GM23338 (cell line): ENCODE measurements at regions not wholly inside any gene's neighbourhood (a gene's known extent, or its start where the extent isn't known, plus 50 kb on each side); places are given as distances from the start of the nearest gene placed in this dataset.

Experiments
- CREB1 ChIP-seq: fragments of 250-450 bp; sonication (Bioruptor Pico); IDR thresholded peaks from 2 replicates; pipeline ENCODE4 v1.5.0; 2020; ENCODE audit warnings: low read depth, mild to moderate bottlenecking, moderate library complexity
- EZH2 ChIP-seq: fragments of 200-600 bp; sonication (generic); IDR thresholded peaks from one replicate; pipeline ENCODE4 v1.8.0; 2017; ENCODE audit warnings: antibody characterized with exemption, mild to moderate bottlenecking, low read depth; ENCODE audit not compliant: unreplicated experiment
- EZH2phosphoT487 ChIP-seq: fragments of 200-600 bp; sonication (generic); IDR thresholded peaks from one replicate; pipeline ENCODE4 v1.8.1; 2018; ENCODE audit warnings: antibody characterized with exemption; ENCODE audit not compliant: unreplicated experiment
- JUNB ChIP-seq: IDR thresholded peaks from one replicate; pipeline ENCODE4 v1.6.1; 2016; ENCODE audit warnings: antibody characterized with exemption; ENCODE audit not compliant: unreplicated experiment
- NANOG ChIP-seq: IDR thresholded peaks from 2 replicates; pipeline ENCODE4 v1.6.1; 2016; ENCODE audit warnings: antibody characterized with exemption, borderline replicate concordance
- POLR2AphosphoS5 ChIP-seq: IDR thresholded peaks from 2 replicates; pipeline ENCODE4 v1.6.1; 2016; ENCODE audit warnings: antibody characterized with exemption, low read depth
- REST ChIP-seq: IDR thresholded peaks from one replicate; pipeline ENCODE4 v1.6.1; 2018; ENCODE audit warnings: antibody characterized with exemption; ENCODE audit not compliant: unreplicated experiment
- STAT1 ChIP-seq: IDR thresholded peaks from one replicate; pipeline ENCODE4 v1.6.1; 2016; ENCODE audit warnings: antibody characterized with exemption; ENCODE audit not compliant: unreplicated experiment
- ZNF114 ChIP-seq: fragments of 250-450 bp; sonication (Bioruptor Pico); IDR thresholded peaks from 2 replicates; pipeline ENCODE4 v1.5.0; 2020; ENCODE audit warnings: mild to moderate bottlenecking, moderate library complexity
- ZNF331 ChIP-seq: fragments of 250-450 bp; sonication (Bioruptor Pico); IDR thresholded peaks from 2 replicates; pipeline ENCODE4 v1.5.0; 2020; ENCODE audit warnings: low read depth, mild to moderate bottlenecking, moderate library complexity
- TF ChIP-seq, protein P1 (sequence below), 2 experiments: fragments of 200-600 bp in 1 of 2; sonication (generic) in 1 of 2; conservative IDR thresholded peaks; 2 replicates each; pipeline versions ENCODE4 v1.5.1 to v1.6.1; 2016 to 2017; ENCODE audit warnings: antibody characterized with exemption in 2 of 2, low read depth in 2 of 2, mild to moderate bottlenecking in 2 of 2, moderate library complexity in 1 of 2
- TF ChIP-seq, protein P2 (sequence below): IDR thresholded peaks from 2 replicates; pipeline ENCODE4 v1.6.1; 2016; ENCODE audit warnings: antibody characterized with exemption
- TF ChIP-seq, protein P3 (sequence below): fragments of 250-450 bp; sonication (Bioruptor Pico); IDR thresholded peaks from 2 replicates; pipeline ENCODE4 v1.5.0; 2020; ENCODE audit warnings: mild to moderate bottlenecking, moderate library complexity

GRCh38 chr5:44679214-44679613 lies 129.5 kb upstream of the MRPS30 start:
- TF ChIP-seq, protein P1, sequence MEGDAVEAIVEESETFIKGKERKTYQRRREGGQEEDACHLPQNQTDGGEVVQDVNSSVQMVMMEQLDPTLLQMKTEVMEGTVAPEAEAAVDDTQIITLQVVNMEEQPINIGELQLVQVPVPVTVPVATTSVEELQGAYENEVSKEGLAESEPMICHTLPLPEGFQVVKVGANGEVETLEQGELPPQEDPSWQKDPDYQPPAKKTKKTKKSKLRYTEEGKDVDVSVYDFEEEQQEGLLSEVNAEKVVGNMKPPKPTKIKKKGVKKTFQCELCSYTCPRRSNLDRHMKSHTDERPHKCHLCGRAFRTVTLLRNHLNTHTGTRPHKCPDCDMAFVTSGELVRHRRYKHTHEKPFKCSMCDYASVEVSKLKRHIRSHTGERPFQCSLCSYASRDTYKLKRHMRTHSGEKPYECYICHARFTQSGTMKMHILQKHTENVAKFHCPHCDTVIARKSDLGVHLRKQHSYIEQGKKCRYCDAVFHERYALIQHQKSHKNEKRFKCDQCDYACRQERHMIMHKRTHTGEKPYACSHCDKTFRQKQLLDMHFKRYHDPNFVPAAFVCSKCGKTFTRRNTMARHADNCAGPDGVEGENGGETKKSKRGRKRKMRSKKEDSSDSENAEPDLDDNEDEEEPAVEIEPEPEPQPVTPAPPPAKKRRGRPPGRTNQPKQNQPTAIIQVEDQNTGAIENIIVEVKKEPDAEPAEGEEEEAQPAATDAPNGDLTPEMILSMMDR (conservative IDR thresholded peaks at IDR 0.05; ENCODE audit: low read depth in 2 of 2): no peak
- TF ChIP-seq POLR2AphosphoS5 (no peak), REST (no peak), ZNF114 (no peak), EZH2phosphoT487 (no peak), EZH2 (no peak), STAT1 (no peak), JUNB (no peak), CREB1 (CRISPR knock-in tag) (no peak), NANOG (no peak), ZNF331 (CRISPR knock-in tag) (no peak)
- TF ChIP-seq, protein P2, sequence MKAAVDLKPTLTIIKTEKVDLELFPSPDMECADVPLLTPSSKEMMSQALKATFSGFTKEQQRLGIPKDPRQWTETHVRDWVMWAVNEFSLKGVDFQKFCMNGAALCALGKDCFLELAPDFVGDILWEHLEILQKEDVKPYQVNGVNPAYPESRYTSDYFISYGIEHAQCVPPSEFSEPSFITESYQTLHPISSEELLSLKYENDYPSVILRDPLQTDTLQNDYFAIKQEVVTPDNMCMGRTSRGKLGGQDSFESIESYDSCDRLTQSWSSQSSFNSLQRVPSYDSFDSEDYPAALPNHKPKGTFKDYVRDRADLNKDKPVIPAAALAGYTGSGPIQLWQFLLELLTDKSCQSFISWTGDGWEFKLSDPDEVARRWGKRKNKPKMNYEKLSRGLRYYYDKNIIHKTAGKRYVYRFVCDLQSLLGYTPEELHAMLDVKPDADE: no peak
- TF ChIP-seq, protein P3, sequence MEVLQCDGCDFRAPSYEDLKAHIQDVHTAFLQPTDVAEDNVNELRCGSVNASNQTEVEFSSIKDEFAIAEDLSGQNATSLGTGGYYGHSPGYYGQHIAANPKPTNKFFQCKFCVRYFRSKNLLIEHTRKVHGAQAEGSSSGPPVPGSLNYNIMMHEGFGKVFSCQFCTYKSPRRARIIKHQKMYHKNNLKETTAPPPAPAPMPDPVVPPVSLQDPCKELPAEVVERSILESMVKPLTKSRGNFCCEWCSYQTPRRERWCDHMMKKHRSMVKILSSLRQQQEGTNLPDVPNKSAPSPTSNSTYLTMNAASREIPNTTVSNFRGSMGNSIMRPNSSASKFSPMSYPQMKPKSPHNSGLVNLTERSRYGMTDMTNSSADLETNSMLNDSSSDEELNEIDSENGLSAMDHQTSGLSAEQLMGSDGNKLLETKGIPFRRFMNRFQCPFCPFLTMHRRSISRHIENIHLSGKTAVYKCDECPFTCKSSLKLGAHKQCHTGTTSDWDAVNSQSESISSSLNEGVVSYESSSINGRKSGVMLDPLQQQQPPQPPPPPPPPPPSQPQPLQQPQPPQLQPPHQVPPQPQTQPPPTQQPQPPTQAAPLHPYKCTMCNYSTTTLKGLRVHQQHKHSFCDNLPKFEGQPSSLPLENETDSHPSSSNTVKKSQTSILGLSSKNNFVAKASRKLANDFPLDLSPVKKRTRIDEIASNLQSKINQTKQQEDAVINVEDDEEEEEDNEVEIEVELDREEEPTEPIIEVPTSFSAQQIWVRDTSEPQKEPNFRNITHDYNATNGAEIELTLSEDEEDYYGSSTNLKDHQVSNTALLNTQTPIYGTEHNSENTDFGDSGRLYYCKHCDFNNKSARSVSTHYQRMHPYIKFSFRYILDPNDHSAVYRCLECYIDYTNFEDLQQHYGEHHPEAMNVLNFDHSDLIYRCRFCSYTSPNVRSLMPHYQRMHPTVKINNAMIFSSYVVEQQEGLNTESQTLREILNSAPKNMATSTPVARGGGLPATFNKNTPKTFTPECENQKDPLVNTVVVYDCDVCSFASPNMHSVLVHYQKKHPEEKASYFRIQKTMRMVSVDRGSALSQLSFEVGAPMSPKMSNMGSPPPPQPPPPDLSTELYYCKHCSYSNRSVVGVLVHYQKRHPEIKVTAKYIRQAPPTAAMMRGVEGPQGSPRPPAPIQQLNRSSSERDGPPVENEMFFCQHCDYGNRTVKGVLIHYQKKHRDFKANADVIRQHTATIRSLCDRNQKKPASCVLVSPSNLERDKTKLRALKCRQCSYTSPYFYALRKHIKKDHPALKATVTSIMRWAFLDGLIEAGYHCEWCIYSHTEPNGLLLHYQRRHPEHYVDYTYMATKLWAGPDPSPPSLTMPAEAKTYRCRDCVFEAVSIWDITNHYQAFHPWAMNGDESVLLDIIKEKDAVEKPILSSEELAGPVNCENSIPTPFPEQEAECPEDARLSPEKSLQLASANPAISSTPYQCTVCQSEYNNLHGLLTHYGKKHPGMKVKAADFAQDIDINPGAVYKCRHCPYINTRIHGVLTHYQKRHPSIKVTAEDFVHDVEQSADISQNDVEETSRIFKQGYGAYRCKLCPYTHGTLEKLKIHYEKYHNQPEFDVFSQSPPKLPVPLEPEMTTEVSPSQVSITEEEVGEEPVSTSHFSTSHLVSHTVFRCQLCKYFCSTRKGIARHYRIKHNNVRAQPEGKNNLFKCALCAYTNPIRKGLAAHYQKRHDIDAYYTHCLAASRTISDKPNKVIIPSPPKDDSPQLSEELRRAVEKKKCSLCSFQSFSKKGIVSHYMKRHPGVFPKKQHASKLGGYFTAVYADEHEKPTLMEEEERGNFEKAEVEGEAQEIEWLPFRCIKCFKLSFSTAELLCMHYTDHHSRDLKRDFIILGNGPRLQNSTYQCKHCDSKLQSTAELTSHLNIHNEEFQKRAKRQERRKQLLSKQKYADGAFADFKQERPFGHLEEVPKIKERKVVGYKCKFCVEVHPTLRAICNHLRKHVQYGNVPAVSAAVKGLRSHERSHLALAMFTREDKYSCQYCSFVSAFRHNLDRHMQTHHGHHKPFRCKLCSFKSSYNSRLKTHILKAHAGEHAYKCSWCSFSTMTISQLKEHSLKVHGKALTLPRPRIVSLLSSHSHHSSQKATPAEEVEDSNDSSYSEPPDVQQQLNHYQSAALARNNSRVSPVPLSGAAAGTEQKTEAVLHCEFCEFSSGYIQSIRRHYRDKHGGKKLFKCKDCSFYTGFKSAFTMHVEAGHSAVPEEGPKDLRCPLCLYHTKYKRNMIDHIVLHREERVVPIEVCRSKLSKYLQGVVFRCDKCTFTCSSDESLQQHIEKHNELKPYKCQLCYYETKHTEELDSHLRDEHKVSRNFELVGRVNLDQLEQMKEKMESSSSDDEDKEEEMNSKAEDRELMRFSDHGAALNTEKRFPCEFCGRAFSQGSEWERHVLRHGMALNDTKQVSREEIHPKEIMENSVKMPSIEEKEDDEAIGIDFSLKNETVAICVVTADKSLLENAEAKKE: no peak
